Pancreas (tissue), 10 donors: ENCODE measurements at regions not wholly inside any gene's neighbourhood (a gene's known extent, or its start where the extent isn't known, plus 50 kb on each side); places are given as distances from the start of the nearest gene placed in this dataset.

ENCODE experiments used
- ATAC-seq, 4 donors: fragments of 200-7000 bp; cut with Tn5 transposase; one replicate each; pipeline versions ENCODE4 v1.8.0 to v1.9.1; 2020; ENCODE audit warnings: mild to moderate bottlenecking in 4 of 4, moderate library complexity in 4 of 4
- DNase-seq, 6 donors: peaks; one replicate each; pipeline ENCODE4 v3.0.0-alpha.2; 2020
- FAIRE-seq: peaks from 2 replicates; lab custom pipeline; 2012; peaks lifted over from hg19 to GRCh38; lab: Jason Lieb, UNC
- H3K27ac ChIP-seq, 4 donors: fragments of 200-600 bp; sonication (generic); 1 replicate in 3 of 4; 2 replicates in 1 of 4; pipeline versions ENCODE4 v1.5.0 to v1.8.0; 2020
- H3K27me3 ChIP-seq, 4 donors: fragments of 200-600 bp; one replicate each; pipeline ENCODE4 v1.8.0; 2021
- H3K36me3 ChIP-seq, 3 donors: fragments of 200-600 bp; sonication (generic) in 1 of 3; one replicate each; pipeline versions ENCODE4 v1.5.0 to v1.8.0; 2020 to 2021
- H3K4me1 ChIP-seq, 3 donors: fragments of 200-600 bp; one replicate each; pipeline ENCODE4 v1.8.0; 2021
- H3K4me3 ChIP-seq, 4 donors: fragments of 200-600 bp; sonication (generic) in 2 of 4; one replicate each; pipeline versions ENCODE4 v1.5.0 to v1.8.0; 2020 to 2021
- H3K9me3 ChIP-seq, 4 donors: fragments of 200-600 bp; one replicate each; pipeline ENCODE4 v1.8.0; 2021
- WGBS, 2 donors: extraction: QIAGEN DNeasy Blood & Tissue Kit; methylation state at CpG; one replicate each; pipeline ENCODE4 v1.1.7; 2013; 5-methylcytosine and 5-hydroxymethylcytosine counted together
- intact Hi-C, 3 donors: fragments of 100-400 bp; cut with DNase I; formaldehyde crosslinking; loops; one replicate each; pipeline versions ENCODE4 v1.11.1 to v1.14.2; 2022
- TF ChIP-seq, protein P1 (sequence below), 4 donors: fragments of 200-600 bp; sonication (generic) in 3 of 4; IDR thresholded peaks; one replicate each; pipeline versions ENCODE4 v1.5.0 to v1.8.0; 2021; ENCODE audit warnings: antibody characterized with exemption in 4 of 4
- donor health status: healthy with polysubstance abuse.
- donor health status: DM: no; HTN: no; CAD: no; lungs with moderate emphysema.
- donor health status: DM: no; HTN: no; CAD: no.
- donor health status: control.
- donor health status: control.
- donor health status: Bipolar disorder and iron deficiency.
- donor health status: DM: yes; HTN: yes; CAD: no.
- donor health status: DM: no; HTN: no; CAD: no.
- donor health status: DM: no; HTN: no; CAD: no.
- donor health status: DM: yes; HTN: yes; CAD: no.

DNA sequence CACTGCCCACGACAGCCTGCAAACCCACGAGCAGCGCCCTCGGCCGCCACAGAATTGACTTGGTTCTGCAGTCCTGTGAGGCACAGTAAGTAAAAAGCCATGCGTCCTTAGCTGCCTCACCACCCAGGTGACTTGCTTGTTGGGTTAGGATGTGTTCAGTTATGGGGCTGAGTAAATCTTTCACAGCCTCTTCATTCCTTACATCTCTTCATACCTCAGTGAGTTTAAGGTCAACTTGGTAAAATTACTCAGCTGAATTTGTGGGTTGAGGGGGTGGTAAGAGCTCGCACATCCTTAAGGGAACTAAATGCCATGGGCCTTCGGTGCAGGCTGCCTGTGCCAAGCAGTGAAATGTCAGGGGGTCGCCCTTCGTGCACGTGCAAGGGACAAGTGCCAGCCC is 165.2 kb upstream of the ALKAL2 start:
- WGBS, 2 donors, result 84 to 91% methylated on average over 11 of the region's 11 CpGs
- TF ChIP-seq, protein P1, sequence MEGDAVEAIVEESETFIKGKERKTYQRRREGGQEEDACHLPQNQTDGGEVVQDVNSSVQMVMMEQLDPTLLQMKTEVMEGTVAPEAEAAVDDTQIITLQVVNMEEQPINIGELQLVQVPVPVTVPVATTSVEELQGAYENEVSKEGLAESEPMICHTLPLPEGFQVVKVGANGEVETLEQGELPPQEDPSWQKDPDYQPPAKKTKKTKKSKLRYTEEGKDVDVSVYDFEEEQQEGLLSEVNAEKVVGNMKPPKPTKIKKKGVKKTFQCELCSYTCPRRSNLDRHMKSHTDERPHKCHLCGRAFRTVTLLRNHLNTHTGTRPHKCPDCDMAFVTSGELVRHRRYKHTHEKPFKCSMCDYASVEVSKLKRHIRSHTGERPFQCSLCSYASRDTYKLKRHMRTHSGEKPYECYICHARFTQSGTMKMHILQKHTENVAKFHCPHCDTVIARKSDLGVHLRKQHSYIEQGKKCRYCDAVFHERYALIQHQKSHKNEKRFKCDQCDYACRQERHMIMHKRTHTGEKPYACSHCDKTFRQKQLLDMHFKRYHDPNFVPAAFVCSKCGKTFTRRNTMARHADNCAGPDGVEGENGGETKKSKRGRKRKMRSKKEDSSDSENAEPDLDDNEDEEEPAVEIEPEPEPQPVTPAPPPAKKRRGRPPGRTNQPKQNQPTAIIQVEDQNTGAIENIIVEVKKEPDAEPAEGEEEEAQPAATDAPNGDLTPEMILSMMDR (IDR thresholded peaks at IDR 0.05), result no peak

DNA sequence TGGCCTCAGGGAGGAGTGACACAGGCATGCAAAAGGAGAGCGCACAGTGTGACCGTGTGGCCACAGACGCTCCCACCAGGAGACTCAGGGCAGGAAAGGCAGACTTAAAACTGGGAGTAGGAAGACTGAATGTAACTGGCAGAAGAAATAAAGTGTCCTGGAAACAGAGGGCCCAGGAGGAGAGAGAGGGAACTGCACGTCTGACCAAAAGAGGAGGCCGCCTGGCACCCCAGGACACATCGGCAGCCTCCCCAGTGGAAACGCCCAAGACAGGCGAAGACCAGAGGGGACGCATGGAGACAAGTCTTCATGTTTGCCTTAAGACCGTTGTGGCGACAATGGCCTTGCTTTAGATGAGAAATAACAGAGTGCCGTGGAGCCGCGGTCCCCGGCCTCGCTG is 163.6 kb upstream of the ALKAL2 start:
- Histone ChIP-seq H3K9me3 (no peaks in the 10 kb centered on the region), H3K27ac (no peak overlapping the region), H3K4me1 (peaks cover 0 to 4% (median 0%) of the 10 kb centered on the region in 3 donors), H3K4me3 (no peak overlapping the region), H3K36me3 (no peaks in the 10 kb centered on the region), H3K27me3 (no peaks in the 10 kb centered on the region)
- no peak for DNase-seq
- intact Hi-C loops, result no loop called here
- WGBS, 2 donors, result 92 to 93% methylated on average over 16 of the region's 16 CpGs
- no peak for FAIRE-seq
- ATAC-seq, result no peak
- TF ChIP-seq, protein P1 (IDR thresholded peaks at IDR 0.05), result no peak

More for the DNA sequence above, 165.2 kb upstream of the ALKAL2 start:
- Histone ChIP-seq H3K27ac (no peak overlapping the region), H3K4me1 (peaks cover 0 to 4% (median 0%) of the 10 kb centered on the region in 3 donors), H3K9me3 (no peaks in the 10 kb centered on the region), H3K36me3 (no peaks in the 10 kb centered on the region), H3K4me3 (no peak overlapping the region), H3K27me3 (no peaks in the 10 kb centered on the region)
- no peak for FAIRE-seq
- DNase-seq, result no peak
- no peak for ATAC-seq
- intact Hi-C loops, result no loop called here

DNA sequence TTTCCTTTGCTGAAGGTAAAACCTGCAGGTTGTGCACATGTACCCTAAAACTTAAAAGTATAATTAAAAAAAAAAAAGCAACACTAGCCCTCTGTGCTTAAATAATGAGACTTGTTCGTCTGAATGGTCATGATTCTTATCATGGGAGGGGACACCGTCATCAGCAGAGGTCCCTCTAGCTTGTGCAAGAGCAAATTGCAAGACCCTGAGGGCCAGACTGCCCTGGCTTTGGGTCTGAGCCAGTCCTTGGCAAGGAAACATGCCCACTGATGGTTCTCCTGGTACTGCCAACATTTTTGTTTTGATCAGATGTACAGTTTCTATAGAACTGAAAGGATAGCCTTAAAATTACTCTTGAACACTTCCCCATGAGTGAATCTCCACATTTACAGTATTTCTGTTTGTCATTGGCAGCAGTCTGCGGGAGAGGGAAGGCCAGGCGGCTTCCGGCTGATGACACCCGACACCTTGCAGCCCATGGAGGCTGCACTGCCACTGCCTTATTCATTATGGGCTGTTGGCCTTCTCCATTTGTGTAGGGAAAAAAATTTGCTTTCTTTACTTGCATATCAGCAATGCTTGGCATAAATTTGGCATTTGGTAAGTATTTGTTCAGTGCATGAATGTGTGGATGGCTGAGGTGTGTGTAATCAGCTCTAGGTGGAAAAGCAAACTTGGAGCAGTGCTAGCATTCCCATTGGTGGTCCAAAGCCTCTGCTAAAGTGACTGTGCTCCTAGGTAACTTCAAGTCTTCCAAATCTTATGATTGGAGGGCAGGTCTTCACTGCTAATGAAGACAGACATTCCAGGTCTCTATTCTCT is 161.6 kb upstream of the ALKAL2 start:
- WGBS, 2 donors, result 39 to 47% methylated on average over 6 of the region's 6 CpGs
- Histone ChIP-seq H3K27me3 (no peaks in the 10 kb centered on the region), H3K4me3 (no peak overlapping the region), H3K9me3 (no peaks in the 10 kb centered on the region), H3K4me1 (peaks cover 0 to 4% (median 0%) of the 10 kb centered on the region in 3 donors), H3K36me3 (no peaks in the 10 kb centered on the region), H3K27ac (no peak overlapping the region)
- no peak for FAIRE-seq
- peak; percentile 54 to 85 (median 77) for ATAC-seq
- no peak for DNase-seq
- TF ChIP-seq, protein P1 (IDR thresholded peaks at IDR 0.05), result no peak
- intact Hi-C loops, result no loop called here

DNA sequence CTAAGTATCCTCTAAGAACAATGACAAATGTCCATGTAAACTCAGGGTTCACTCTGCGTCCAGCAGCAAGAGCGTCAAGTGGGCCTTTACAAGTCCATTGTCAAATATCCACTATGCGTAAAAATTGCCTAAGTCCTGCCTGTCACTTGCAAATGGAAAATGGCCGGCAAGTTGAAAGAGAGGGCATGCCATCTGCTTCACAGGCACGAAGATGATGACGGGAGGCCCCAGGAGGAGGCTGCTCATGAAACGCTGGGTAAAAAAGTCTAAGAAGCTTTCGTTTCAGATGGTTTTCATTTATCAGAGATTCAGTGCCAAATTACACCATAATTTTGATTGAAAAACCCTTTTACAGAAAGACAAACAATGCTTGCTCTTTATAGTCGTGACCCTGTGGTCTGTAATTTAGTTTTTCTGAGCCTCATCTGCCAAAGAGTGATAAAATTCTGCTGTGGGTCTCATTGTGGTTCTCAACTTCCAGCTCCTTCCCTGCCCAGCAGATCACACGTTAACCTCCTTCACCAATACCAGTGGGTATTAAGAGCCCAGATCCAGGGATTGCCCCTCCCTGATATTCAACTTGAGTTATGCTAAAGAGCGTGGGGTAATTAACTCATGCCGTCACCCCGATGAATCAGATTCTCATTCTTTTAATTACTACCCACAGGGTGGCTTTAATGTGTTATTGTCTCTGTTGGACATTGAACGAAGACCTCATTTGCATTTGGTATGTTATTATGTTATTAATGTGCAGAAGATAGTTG is 160.2 kb upstream of the ALKAL2 start:
- Histone ChIP-seq H3K36me3 (no peaks in the 10 kb centered on the region), H3K27ac (no peak overlapping the region), H3K4me1 (peaks cover 0 to 4% (median 0%) of the 10 kb centered on the region in 3 donors), H3K9me3 (no peaks in the 10 kb centered on the region), H3K4me3 (no peak overlapping the region), H3K27me3 (no peaks in the 10 kb centered on the region)
- TF ChIP-seq, protein P1 (IDR thresholded peaks at IDR 0.05), result no peak
- no peak for ATAC-seq
- DNase-seq, result no peak
- FAIRE-seq, result no peak
- intact Hi-C loops, result no loop called here
- 90 to 94% methylated on average over 14 of the region's 14 CpGs for WGBS, 2 donors
